CD4-positive, alpha-beta T cell treated with Interleukin-2 at 100 ng/mL for 4 hours (primary cell): ENCODE measurements at regions not wholly inside any gene's neighbourhood (a gene's known extent, or its start where the extent isn't known, plus 50 kb on each side); places are given as distances from the start of the nearest gene placed in this dataset.

ENCODE experiments used
- DNase-seq: peaks from one replicate; pipeline ENCODE4 v3.0.0-alpha.2; 2020; ENCODE audit warnings: low spot score

GRCh38 chr2:12205086-12205485, 458.7 kb downstream of the LPIN1 start:
- no peak for DNase-seq

- no peak for DNase-seq
Measured at GRCh38 chr2:12207491-12207890, 461.1 kb downstream of the LPIN1 start.

- no peak for DNase-seq
Measured at GRCh38 chr2:12210016-12210933, 463.8 kb downstream of the LPIN1 start.

GRCh38 chr2:12211326-12212175, 465.1 kb downstream of the LPIN1 start:
- DNase-seq, result no peak

- no peak for DNase-seq
Measured at GRCh38 chr2:12212841-12213597, 466.6 kb downstream of the LPIN1 start.

- DNase-seq, result no peak
Measured at GRCh38 chr2:12217175-12217574, 470.7 kb downstream of the LPIN1 start.

GRCh38 chr2:12219761-12220160, 473.3 kb downstream of the LPIN1 start:
- no peak for DNase-seq

- no peak for DNase-seq
Measured at GRCh38 chr2:12221584-12221983, 475.2 kb downstream of the LPIN1 start.

- no peak for DNase-seq
Measured at GRCh38 chr2:12222554-12222953, 476.1 kb downstream of the LPIN1 start.

GRCh38 chr2:12223732-12224131, 477.3 kb downstream of the LPIN1 start:
- DNase-seq, result no peak

- no peak for DNase-seq
Measured at GRCh38 chr2:12226653-12227052, 480.2 kb downstream of the LPIN1 start.

GRCh38 chr2:12227941-12228608, 481.6 kb downstream of the LPIN1 start:
- DNase-seq, result no peak

- no peak for DNase-seq
Measured at GRCh38 chr2:12231288-12231687, 484.9 kb downstream of the LPIN1 start.

- no peak for DNase-seq
Measured at GRCh38 chr2:12232876-12233275, 483.9 kb upstream of the TRIB2 start.

GRCh38 chr2:12236136-12236844, 480.4 kb upstream of the TRIB2 start:
- no peak for DNase-seq

- DNase-seq, result no peak
Measured at GRCh38 chr2:12240206-12240605, 476.5 kb upstream of the TRIB2 start.

- DNase-seq, result no peak
Measured at GRCh38 chr2:12243381-12243780, 473.4 kb upstream of the TRIB2 start.

- no peak for DNase-seq
Measured at GRCh38 chr2:12244070-12244469, 472.7 kb upstream of the TRIB2 start.

GRCh38 chr2:12251121-12251520, 465.6 kb upstream of the TRIB2 start:
- no peak for DNase-seq

- DNase-seq, result no peak
Measured at GRCh38 chr2:12251749-12252148, 465.0 kb upstream of the TRIB2 start.

GRCh38 chr2:12253167-12253778, 463.5 kb upstream of the TRIB2 start:
- no peak for DNase-seq
